Activated CD8-positive, alpha-beta memory T cell treated with anti-CD3 and anti-CD28 coated beads for 24 hours (primary cell): ENCODE measurements at regions not wholly inside any gene's neighbourhood (a gene's known extent, or its start where the extent isn't known, plus 50 kb on each side); places are given as distances from the start of the nearest gene placed in this dataset.
"Not testable (repeated sequence)": the region's sequence is repeated elsewhere in the genome, so short reads cannot be mapped to it uniquely, and the experiment has no call there.

ENCODE experiments used
- DNase-seq: peaks from one replicate; pipeline ENCODE4 v3.0.0-alpha.2; 2020

DNA sequence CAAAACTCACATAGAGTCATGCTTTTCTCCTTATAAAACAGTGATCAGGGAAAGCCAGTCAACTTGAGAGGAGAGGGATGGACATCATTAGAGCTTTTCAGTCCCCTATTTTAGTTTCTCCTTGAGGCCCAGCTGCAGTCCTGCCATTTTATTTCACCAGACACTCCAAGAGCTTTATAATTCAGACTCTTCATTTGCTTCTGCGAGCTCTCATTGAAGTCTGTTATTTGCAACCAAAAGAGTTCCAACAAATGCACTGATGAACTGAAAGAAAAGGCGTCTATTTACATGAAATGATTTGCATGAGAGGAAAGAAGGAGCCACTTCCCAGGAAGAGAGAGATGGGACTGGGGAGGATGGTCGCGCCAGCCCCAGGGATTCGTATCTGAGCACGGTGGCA, 86.8 kb downstream of the NDUFA12 start:
- no peak for DNase-seq

DNA sequence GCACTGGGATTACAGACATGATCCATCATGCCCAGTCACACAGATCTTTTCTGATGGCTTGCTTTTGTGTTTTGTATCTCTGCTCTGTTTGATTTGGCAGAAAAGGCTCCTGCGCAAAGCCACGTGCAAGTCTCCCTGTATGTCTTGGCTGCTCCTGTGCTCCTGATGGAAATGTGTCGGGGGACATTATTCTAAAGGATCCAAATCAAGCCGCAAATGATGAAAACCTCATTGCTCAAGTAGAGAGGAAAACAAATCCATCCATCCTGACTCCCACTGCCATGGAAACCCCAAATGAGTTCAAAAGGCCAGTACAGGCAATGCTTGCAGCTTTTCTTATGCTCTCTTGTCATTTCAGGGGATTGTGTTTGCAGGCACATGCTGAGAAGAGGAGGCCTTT, 93.8 kb downstream of the NDUFA12 start:
- DNase-seq, result no peak

DNA sequence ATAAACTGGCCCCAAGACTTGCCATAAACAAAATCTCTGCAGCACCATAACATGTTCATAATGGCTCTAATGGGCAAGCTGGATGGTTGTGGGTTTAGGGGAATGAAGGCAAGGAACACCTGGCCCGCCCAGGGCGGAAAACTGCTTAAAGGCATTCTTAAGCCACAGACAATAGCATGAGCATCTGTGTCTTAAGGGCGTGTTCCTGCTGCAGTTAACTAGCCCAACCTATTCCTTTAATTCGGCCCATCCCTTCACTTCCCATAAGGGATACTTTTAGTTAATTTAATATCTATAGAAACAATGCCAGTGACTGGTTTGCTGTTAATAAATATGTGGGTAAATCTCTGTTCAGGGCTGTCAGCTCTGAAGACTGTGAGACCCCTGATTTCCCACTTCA, 97.7 kb downstream of the NDUFA12 start:
- not testable (repeated sequence) for DNase-seq

DNA sequence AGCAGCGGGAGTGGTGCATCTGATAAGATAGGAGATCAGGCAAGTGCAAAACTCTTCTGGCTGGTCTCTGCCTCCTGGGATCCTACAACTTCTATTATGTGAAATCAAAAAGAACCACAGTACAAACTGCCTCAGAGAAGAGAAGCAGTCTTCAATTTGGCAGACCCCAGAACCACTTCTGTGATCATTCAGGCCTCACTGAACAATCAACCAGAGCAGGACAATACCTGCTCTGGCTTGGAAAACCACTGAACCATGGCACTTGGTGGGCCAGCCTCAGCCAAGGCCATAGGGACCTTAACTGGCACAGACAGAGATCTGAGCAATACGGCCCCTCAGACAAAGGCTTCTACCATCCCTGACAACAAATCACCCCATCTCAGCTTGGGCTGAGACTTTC, 103.0 kb downstream of the NDUFA12 start:
- DNase-seq, result no peak

DNA sequence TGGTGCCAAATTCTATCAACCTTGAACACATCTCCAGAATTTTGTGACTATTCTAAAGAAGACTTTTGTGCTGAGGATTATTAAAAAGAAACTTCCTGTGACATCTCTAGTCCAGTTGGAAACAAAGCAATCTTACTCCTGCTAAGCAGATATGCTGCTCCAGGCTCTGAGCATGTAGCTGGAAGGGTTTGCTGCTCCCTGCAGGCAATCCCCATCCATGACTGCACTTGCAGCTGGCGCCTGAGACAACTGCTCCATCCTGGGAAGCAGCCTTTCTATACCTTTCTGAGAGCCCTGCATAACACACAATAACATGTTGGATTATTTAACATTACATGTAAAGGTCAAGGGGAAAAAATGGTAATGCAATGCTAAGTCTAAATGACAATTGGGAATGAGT, 105.1 kb downstream of the NDUFA12 start:
- DNase-seq, result no peak

DNA sequence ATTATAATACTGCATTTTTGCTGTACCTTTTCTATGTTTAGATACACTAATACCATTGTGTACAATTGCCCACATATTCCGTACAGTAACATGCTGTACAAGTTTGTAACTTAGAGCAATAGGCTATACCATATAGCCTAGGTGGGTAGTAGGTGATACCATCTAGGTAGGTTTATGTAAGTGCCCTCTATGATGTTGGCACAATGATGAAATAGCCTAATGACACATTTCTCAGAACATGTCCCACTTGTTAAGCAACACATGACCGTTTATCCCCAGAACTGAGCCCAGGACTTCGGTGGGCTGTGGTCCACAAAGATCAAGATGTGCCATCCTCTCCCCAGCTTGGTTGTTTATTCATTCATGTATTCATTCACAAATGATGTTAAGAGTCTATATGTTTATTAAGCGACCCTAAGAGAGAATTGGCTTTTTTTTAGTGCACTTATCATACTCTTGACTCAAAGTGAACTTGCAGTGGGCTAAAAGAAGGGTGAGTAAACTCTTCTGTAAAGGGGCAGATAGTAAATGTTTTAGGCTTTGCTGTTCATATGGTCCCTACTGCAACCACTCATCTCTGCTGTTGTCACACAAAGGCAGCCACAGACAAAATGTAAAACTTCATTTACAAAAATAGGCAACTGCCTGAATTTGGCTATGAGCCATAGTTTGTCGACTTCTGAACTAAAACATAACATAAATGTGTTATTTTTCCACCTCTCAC, 110.8 kb downstream of the NDUFA12 start:
- no peak for DNase-seq

DNA sequence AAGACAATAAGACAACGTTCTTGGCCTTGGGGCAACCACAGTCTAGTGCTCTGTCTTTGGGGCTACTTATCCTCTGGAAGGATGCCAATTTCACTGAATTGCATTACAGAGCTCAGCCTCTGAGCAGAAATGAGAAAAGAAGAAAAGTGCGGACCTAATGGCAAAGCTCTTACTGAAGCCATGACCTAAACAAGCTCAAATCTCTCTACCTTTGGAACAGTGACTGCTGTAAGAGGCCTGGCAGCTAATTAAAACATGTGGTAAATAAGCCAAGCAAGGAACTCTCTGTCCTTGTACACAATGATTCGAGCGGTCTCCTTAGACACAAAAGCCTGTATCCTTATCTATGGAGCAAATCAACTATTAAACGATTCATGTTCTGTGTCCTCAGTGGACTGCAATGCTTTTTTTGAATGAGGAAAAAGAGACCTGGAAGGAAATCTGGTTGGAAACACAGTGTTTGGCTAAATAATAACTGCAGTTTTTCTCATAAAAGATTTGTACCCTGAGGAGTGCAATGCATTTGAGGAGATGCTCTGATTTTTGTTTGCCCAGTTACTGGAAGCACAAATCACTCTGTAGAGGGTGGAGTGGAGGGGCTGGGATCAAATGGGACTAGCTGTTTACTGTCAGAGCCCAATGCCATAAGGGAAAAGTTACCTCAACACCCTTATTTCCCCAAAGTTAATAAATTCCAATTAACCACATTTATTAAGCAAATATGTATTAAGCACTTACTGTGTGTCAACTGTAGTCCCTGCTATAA, 113.9 kb downstream of the NDUFA12 start:
- no peak for DNase-seq

DNA sequence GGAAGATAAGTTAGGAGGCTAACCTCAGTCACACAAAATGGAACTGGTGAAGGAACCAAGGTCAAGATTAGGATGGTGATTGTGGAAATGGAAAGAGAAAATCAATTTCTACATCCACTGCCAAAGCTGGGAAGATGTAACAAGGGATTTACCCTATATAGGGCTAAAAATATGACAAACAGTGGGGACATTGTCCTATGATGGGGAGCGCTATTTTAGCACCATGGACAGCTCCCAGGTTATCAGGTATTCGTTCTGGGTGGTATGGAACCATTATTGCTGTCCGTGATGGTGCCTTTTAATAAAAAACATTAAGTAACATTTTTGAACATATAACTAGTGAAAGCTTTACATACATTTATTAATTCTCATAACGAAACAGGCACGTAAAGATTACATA, 124.0 kb downstream of the NDUFA12 start:
- no peak for DNase-seq

DNA sequence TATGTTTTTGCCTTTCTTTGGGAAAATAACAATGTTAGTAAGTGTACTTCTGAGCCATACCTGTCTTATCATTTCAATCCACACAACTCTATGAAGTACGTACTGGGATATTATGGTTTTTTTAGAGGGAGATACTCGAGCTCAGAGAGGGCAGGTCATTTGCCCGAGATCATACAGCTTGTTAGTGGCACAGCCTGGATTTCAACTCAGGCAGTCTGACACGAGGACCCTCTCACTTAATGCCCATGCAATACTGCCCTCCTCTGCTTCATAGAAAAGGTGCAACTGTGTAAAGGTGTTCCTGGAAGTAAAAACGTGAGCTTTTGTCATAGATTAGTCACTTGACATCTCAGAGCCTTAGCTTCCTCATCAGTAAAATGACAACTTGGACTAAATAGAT, 128.0 kb downstream of the NDUFA12 start:
- DNase-seq, result no peak

DNA sequence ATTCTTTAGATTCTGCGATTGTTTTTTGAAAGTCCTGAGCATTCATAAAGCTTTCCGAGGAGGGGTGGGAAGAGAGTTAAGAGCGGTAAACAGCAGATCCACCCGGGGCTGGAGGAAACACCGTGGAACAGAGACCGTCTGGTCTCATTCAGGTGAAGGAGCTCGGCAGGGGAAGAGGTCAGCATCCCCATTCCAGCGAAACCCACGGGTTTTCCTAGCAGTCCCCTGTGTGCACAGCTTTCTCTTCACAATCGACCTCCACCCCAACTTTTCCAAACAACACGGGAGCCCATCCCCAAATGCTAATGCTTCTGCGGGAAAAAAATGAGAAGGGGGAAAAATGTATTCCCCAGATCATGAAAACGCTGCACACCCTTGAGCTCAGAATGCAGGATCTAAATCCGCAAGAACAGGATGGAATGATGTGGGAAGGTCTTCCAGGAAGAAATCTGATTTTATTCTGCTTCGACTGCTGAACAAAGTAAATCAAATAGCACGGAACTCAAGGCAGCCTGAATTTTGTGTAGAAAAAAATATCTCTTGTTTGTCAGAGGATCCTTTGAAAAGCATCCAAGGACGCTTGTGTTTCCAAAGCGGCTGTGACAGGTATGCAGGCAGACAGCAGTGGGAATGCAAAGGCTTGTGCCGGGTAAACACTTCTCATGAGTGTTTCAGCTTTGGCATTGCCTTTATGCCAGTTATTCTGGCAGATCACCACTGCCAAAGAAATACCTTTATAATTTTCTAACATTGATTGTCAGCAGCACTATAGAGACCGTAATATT, 128.8 kb downstream of the NDUFA12 start:
- DNase-seq, result no peak

DNA sequence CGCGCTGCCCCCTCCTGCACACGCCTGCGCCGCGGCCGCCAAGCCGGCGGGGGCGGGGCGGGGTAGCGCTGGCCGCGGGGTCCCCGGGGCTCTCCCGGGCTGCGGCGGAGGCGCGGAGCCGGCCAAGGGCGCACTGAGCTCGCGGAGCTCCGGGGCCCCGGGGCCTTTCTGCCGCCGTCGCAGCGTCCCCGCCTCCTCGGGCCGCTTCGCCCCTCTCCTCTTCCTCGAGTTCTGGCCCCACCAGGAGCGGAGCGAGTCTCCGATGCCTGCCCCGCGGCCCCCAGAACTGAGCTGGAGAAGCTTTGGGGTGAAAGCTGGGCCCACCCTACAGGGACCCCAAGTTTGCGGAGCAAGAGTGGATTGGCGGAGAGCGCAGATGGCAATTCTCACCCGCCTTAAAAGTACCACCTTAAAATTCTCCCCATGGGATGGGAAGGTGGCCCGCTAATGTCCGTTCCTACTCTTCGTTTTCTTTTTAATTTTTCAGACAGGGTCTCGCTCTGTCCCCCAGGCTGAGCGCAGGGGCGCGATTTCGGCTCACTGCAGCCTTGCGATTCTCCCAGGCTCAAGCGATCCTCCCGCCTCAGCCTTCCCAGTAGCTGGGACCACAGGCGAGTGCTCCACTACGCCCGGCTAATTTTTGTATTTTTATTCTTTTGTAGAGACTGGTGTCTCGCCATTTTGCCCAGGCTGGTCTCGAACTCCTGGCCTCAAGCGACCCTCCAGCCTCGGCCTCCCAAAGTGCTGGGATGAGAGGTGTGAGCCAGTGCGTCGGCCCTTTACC, 129.6 kb downstream of the NDUFA12 start:
- peak; percentile 63 for DNase-seq

DNA sequence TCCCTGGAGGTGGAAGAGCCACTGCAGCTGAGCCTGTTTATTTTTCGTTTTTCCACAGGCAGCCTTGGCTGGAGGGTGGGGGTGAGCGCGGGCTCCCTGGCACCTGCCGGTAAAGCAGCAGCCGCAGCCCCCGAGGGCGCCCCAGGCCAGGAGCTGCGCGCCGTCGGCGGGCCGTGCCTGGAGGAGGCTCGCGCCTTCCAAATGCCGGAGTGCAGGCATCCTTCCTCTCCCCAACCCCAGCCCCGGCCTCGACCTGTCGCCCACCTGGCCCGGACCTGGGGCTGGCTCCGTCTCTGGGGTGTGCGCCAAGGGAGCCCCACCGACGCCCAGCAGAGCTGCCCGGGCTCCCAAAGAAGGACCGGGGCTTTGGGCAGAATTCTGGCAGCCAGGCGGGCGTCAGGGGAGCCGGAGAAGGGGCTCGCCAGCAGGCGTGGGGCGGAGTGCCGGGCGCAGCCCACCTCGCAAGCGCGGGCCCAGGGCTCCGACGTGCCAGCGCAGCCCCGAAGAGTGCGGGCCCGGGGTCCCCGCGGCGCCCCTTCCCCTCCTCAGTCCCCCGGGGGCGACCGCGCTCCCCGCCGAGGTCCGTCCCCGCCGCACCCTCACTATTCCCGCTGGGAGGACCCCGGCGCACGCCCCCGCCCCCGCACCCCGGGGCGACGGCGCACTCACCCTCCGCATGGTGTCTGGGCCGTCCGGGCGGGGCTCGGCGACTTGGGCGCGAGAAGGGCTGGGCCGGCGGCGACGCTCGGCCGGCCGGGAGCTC, 130.3 kb downstream of the NDUFA12 start:
- DNase-seq, result no peak

DNA sequence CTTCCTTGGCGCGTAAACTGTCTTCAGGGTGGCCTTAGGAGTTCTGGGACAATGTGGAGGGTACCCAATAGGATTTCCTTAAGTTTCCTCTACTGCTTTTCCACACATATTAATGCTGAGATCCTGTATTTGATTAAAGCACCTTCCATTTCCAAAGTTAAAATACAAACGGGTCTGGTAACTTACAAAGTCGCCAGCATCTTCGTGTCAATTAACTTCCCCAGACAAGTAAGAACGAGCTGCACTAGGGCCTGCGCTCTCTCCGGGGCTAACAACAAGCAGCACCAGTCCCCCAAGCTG, 130.9 kb downstream of the NDUFA12 start:
- no peak for DNase-seq

DNA sequence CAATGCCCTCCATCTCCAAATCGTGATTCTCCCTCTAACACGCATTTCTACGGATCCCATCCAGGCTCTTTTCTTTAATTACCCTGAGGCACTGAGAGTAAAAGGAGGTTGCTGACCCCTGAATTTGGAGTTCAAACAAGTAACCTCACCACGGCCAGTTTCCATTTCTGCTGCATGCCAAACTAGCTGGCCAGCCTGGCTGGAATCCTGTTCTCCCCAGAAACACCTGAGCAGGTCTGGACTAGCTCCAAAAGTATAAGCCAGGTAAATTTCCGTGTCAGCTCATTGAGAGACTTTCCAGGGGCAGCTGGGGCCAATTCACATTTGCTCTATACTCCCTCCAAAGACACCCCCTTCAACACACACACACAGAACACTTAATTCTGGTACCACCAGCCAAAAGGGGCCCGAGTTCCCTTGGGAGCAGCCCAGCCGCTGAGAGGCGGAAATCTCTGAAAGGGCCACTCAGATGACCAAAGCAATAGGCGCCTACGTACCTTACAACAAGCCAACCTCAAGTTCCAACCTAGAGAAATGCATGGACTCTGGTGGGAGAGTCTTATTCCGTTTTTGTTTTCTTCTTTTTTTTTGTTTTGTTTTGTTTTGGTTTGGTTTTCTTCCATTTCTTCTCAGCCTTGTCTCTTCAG, 131.4 kb downstream of the NDUFA12 start:
- no peak for DNase-seq

DNA sequence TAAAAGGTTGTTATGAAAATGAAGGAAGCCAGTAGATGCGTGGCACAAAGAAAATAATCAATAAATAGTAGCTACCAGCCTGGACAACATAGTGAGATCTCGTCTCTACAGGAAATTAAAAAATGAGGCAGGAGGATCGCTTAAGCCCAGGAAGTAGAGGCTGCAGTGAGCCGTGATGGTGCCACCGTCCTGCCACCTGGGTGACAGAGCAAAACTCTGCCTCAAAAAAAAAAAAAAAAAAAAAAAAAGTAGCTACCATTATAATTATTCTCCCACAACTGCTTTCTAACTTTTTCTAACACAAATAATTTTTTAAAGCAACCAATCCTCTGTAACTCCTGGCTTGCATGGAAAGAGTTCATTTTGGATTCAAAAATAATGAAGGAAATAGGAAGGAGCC, 133.0 kb downstream of the NDUFA12 start:
- no peak for DNase-seq

DNA sequence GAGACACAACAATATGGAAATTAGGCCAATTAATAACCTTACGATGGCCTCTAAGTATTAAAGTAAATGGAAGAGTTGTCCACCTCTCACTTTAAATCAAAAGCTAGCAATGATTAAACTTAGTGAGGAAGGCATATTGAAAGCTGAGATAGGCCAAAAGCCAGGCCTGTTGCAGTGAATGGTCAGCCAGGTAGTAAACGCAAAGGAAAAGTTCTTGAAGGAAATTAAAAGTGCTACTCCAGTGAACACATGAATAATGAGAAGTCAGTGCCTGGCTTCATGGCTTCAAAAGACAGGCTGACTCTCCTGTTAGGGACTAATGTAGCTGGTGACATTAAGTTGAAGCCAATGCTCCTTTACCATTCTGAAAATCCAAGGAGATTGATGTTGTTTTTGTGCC, 135.3 kb downstream of the NDUFA12 start:
- no peak for DNase-seq

DNA sequence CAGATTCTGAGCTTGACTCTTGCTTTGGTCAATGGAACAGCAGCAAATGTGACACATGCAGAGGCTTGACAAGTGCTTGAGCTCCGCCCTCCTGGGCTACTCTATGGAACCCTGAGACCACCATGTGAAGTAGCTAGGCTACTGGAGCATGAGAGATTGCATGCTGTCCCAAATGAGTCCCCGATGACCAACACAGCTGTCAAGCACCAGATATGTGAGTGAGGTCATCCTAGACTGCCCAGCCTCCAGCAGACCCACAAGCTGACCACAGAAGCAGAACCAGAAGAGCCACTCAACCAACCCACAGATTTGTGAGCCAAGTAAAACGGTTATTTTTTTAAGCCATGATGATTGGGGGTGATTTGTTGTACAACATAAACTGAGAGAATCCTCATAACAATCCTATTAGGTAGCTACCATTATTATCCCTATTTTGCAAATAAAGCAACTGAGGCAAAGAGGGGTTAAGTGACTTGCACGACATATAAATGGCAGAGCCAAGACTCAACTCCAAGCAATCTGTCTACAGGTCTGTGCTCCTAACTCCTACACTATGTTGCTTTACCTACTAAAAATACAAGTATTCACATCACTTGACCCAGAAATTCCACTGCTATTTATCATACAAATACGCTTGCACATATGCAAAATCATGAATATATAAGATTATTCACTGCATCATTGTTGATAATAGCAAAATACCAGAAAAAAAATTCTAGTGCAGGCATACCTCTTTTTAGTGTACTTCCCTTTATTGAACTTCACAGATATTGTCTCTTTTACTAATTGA, 136.2 kb downstream of the NDUFA12 start:
- DNase-seq, result no peak

DNA sequence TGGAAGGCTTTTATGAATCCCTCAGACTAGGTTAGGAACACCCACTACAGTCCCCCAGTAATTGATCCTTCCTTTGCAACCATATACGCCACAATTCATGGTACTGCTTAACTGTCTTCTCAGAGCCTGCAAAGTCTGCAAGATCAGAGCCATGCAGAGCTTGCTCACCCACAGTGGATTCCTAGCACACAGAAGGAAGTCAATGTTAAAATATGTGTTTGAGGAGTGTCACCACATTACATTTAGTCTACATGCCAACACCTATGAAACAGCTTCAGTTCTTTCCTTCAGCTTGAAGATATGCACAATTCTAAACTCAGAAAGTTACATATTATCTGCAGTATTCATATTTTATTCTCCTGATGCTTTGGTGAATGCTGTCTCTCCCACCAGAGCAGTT, 138.5 kb downstream of the NDUFA12 start:
- DNase-seq, result no peak

DNA sequence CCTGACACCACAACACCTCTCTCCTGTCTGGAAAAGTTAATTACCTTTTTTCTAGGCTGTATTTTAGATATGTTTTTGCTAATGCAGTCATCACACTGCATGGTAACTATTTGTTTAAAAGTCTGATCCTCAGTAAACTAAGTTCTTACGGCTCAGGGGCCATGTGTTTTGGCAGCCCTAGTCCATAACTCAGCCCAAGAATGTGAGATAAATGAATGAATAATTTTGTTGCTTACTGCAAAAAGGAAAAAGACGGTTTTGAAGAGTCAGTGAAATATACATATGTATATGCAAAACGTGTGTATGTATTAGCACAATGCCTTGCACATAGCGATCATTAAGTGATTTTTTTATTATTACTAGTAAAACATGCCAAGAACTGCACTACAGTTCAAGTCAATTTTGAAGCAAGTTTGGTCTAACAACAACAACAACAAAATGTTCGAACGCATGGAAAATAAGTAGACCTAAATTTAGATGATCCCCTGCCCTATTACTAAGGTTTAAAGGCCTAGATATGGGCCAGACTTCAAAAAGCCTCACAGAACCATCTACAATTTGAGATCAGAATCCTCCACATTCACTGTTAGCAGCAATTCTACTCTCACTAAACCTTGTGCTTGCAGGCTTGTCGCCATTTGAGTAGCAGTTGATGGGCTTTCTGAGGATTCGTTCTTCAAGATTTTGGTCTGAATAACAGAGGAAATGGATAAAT, 140.0 kb downstream of the NDUFA12 start:
- no peak for DNase-seq

DNA sequence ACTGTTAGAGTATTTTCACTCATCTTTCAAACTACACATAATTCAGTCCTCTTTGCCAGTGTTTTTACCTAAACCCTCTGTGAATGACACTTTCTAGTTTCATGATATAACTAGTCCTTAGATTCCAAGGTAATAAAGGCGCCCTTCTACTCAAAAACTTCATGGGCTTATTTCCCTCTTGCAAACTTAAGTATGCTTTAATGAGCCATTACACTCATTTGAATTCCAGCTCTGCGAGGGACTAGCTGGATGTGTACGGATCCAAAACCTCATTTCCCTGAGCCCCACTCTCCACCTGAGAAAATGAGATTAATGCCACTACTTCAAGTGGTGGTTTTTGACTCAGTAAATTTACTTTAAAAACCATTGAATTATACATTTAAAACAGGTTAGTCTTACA, 141.1 kb downstream of the NDUFA12 start:
- DNase-seq, result no peak
